ENCODE measurements at regions not wholly inside any gene's neighbourhood (a gene's known extent, or its start where the extent isn't known, plus 50 kb on each side); places are given as distances from the start of the nearest gene placed in this dataset.
A peak's percentile ranks its signal among the peaks of the same experiment; 100 is the strongest.
"Not testable (repeated sequence)": the region's sequence is repeated elsewhere in the genome, so short reads cannot be mapped to it uniquely, and the experiment has no call there.

GRCh38 chr4:127362686-127363085, 270.1 kb upstream of the INTU start:
- no peaks in the 10 kb centered on the region for H3K4me1 Mint-ChIP-seq (ENCODE audit: low read depth)
- no peak for DNase-seq

GRCh38 chr4:127364397-127364796, 268.4 kb upstream of the INTU start:
- Mint-ChIP-seq H3K9me3 (peaks cover 0 to 2% of the 10 kb centered on the region in 2 donors), H3K4me1 (ENCODE audit: low read depth) (no peaks in the 10 kb centered on the region), H3K4me3 (no peak overlapping the region), H3K27ac (no peak overlapping the region), H3K27me3 (ENCODE audit: low read depth) (no peaks in the 10 kb centered on the region), H3K36me3 (ENCODE audit: insufficient read depth in 2 of 2) (peaks cover 0 to 1% of the 10 kb centered on the region in 2 donors)
- ATAC-seq (replicated peaks in 1 of 2), result no peak
- DNase-seq, result no peak

More at GRCh38 chr4:127362686-127363085, 270.1 kb upstream of the INTU start:
- H3K27me3 Mint-ChIP-seq (ENCODE audit: low read depth), result no peaks in the 10 kb centered on the region
- H3K9me3 Mint-ChIP-seq, result peaks cover 0 to 2% of the 10 kb centered on the region in 2 donors
- H3K27ac Mint-ChIP-seq, result no peak overlapping the region
- no peak overlapping the region for H3K4me3 Mint-ChIP-seq
- no peak for ATAC-seq (replicated peaks in 1 of 2)
- H3K36me3 Mint-ChIP-seq (ENCODE audit: insufficient read depth in 2 of 2), result peaks cover 0 to 1% of the 10 kb centered on the region in 2 donors

- no peak for DNase-seq
- no peaks in the 10 kb centered on the region for H3K4me1 Mint-ChIP-seq (ENCODE audit: low read depth)
- no peaks in the 10 kb centered on the region for H3K27me3 Mint-ChIP-seq (ENCODE audit: low read depth)
- no peak for ATAC-seq (replicated peaks in 1 of 2)
- H3K4me3 Mint-ChIP-seq, result no peak overlapping the region
- H3K36me3 Mint-ChIP-seq (ENCODE audit: insufficient read depth in 2 of 2), result peaks cover 0 to 1% of the 10 kb centered on the region in 2 donors
- H3K27ac Mint-ChIP-seq, result no peak overlapping the region
- peaks cover 0 to 2% of the 10 kb centered on the region in 2 donors for H3K9me3 Mint-ChIP-seq
Measured at GRCh38 chr4:127364911-127365310, 267.8 kb upstream of the INTU start.

GRCh38 chr4:127370604-127371003, 262.2 kb upstream of the INTU start:
- no peak for ATAC-seq (replicated peaks in 1 of 2)
- Mint-ChIP-seq H3K4me3 (no peak overlapping the region), H3K36me3 (ENCODE audit: insufficient read depth in 2 of 2) (no peaks in the 10 kb centered on the region), H3K4me1 (ENCODE audit: low read depth) (no peaks in the 10 kb centered on the region), H3K27ac (no peak overlapping the region), H3K27me3 (ENCODE audit: low read depth) (no peaks in the 10 kb centered on the region), H3K9me3 (peaks cover 6% of the 10 kb centered on the region in 2 donors)
- no peak for DNase-seq

- H3K27me3 Mint-ChIP-seq (ENCODE audit: low read depth), result no peaks in the 10 kb centered on the region
- no peaks in the 10 kb centered on the region for H3K36me3 Mint-ChIP-seq (ENCODE audit: insufficient read depth in 2 of 2)
- H3K27ac Mint-ChIP-seq, result no peak overlapping the region
- ATAC-seq (replicated peaks in 1 of 2) (no peak), DNase-seq (no peak)
- peaks cover 3 to 6% of the 10 kb centered on the region in 2 donors for H3K9me3 Mint-ChIP-seq
- H3K4me1 Mint-ChIP-seq (ENCODE audit: low read depth), result no peaks in the 10 kb centered on the region
- no peak overlapping the region for H3K4me3 Mint-ChIP-seq
Measured at GRCh38 chr4:127379499-127379898, 253.3 kb upstream of the INTU start.

GRCh38 chr4:127379948-127380347, 252.8 kb upstream of the INTU start:
- H3K27ac Mint-ChIP-seq; ATAC-seq (replicated peaks in 1 of 2); H3K9me3 Mint-ChIP-seq; H3K27me3 Mint-ChIP-seq (ENCODE audit: low read depth); H3K4me1 Mint-ChIP-seq (ENCODE audit: low read depth); H3K36me3 Mint-ChIP-seq (ENCODE audit: insufficient read depth in 2 of 2); H3K4me3 Mint-ChIP-seq; DNase-seq: not testable (repeated sequence)

- ATAC-seq (replicated peaks in 1 of 2) (no peak), DNase-seq (no peak)
- H3K27me3 Mint-ChIP-seq (ENCODE audit: low read depth), result no peaks in the 10 kb centered on the region
- H3K27ac Mint-ChIP-seq, result no peak overlapping the region
- H3K9me3 Mint-ChIP-seq, result peaks cover 3 to 10% of the 10 kb centered on the region in 2 donors
- no peaks in the 10 kb centered on the region for H3K36me3 Mint-ChIP-seq (ENCODE audit: insufficient read depth in 2 of 2)
- no peaks in the 10 kb centered on the region for H3K4me1 Mint-ChIP-seq (ENCODE audit: low read depth)
- no peak overlapping the region for H3K4me3 Mint-ChIP-seq
Measured at GRCh38 chr4:127383666-127384065, 249.1 kb upstream of the INTU start.

- no peak overlapping the region for H3K4me3 Mint-ChIP-seq
- ATAC-seq (replicated peaks in 1 of 2), result no peak
Measured at GRCh38 chr4:127394516-127394915, 238.2 kb upstream of the INTU start.

GRCh38 chr4:127400276-127400675, 232.5 kb upstream of the INTU start:
- no peaks in the 10 kb centered on the region for H3K27me3 Mint-ChIP-seq (ENCODE audit: low read depth)
- H3K4me1 Mint-ChIP-seq (ENCODE audit: low read depth), result no peaks in the 10 kb centered on the region
- no peak overlapping the region for H3K4me3 Mint-ChIP-seq
- ATAC-seq (replicated peaks in 1 of 2) (no peak), DNase-seq (no peak)
- peaks cover 0 to 1% of the 10 kb centered on the region in 2 donors for H3K9me3 Mint-ChIP-seq
- H3K27ac Mint-ChIP-seq, result no peak overlapping the region
- no peaks in the 10 kb centered on the region for H3K36me3 Mint-ChIP-seq (ENCODE audit: insufficient read depth in 2 of 2)

More at GRCh38 chr4:127394516-127394915, 238.2 kb upstream of the INTU start:
- DNase-seq, result no peak
- H3K36me3 Mint-ChIP-seq (ENCODE audit: insufficient read depth in 2 of 2), result no peaks in the 10 kb centered on the region
- H3K9me3 Mint-ChIP-seq, result no peaks in the 10 kb centered on the region
- no peak overlapping the region for H3K27ac Mint-ChIP-seq
- H3K27me3 Mint-ChIP-seq (ENCODE audit: low read depth), result no peaks in the 10 kb centered on the region
- no peaks in the 10 kb centered on the region for H3K4me1 Mint-ChIP-seq (ENCODE audit: low read depth)

- DNase-seq (peak; percentile 44 to 54), ATAC-seq (replicated peaks in 1 of 2) (no peak)
- Mint-ChIP-seq H3K4me1 (ENCODE audit: low read depth) (no peaks in the 10 kb centered on the region), H3K36me3 (ENCODE audit: insufficient read depth in 2 of 2) (no peaks in the 10 kb centered on the region), H3K9me3 (peaks cover 0 to 1% of the 10 kb centered on the region in 2 donors), H3K27me3 (ENCODE audit: low read depth) (no peaks in the 10 kb centered on the region), H3K4me3 (no peak overlapping the region), H3K27ac (no peak overlapping the region)
Measured at GRCh38 chr4:127400731-127401346, 231.9 kb upstream of the INTU start.

GRCh38 chr4:127403471-127404084, 229.2 kb upstream of the INTU start:
- Mint-ChIP-seq H3K9me3 (peaks cover 3% of the 10 kb centered on the region in 2 donors), H3K4me3 (no peak overlapping the region), H3K27ac (no peak overlapping the region), H3K36me3 (ENCODE audit: insufficient read depth in 2 of 2) (peaks cover 0 to 2% of the 10 kb centered on the region in 2 donors), H3K27me3 (ENCODE audit: low read depth) (no peaks in the 10 kb centered on the region), H3K4me1 (ENCODE audit: low read depth) (no peaks in the 10 kb centered on the region)
- ATAC-seq (replicated peaks in 1 of 2) (no peak), DNase-seq (no peak)

GRCh38 chr4:127406187-127406586, 226.6 kb upstream of the INTU start:
- ATAC-seq (replicated peaks in 1 of 2), result no peak
- Mint-ChIP-seq H3K27ac (no peak overlapping the region), H3K4me1 (ENCODE audit: low read depth) (no peaks in the 10 kb centered on the region), H3K27me3 (ENCODE audit: low read depth) (no peaks in the 10 kb centered on the region), H3K9me3 (peaks cover 3 to 4% of the 10 kb centered on the region in 2 donors), H3K4me3 (no peak overlapping the region), H3K36me3 (ENCODE audit: insufficient read depth in 2 of 2) (peaks cover 0 to 2% of the 10 kb centered on the region in 2 donors)
- DNase-seq, result no peak

GRCh38 chr4:127407572-127407971, 225.2 kb upstream of the INTU start:
- DNase-seq, result not testable (repeated sequence)

GRCh38 chr4:127410201-127410600, 222.6 kb upstream of the INTU start:
- ATAC-seq (replicated peaks in 1 of 2), result no peak
- no peak overlapping the region for H3K4me3 Mint-ChIP-seq

More at GRCh38 chr4:127407572-127407971, 225.2 kb upstream of the INTU start:
- ATAC-seq (replicated peaks in 1 of 2); H3K27ac Mint-ChIP-seq; H3K36me3 Mint-ChIP-seq (ENCODE audit: insufficient read depth in 2 of 2); H3K9me3 Mint-ChIP-seq; H3K4me3 Mint-ChIP-seq; H3K4me1 Mint-ChIP-seq (ENCODE audit: low read depth); H3K27me3 Mint-ChIP-seq (ENCODE audit: low read depth): not testable (repeated sequence)

More at GRCh38 chr4:127410201-127410600, 222.6 kb upstream of the INTU start:
- no peaks in the 10 kb centered on the region for H3K4me1 Mint-ChIP-seq (ENCODE audit: low read depth)
- no peaks in the 10 kb centered on the region for H3K27me3 Mint-ChIP-seq (ENCODE audit: low read depth)
- DNase-seq, result no peak
- peaks cover 4% of the 10 kb centered on the region in 2 donors for H3K9me3 Mint-ChIP-seq
- H3K36me3 Mint-ChIP-seq (ENCODE audit: insufficient read depth in 2 of 2), result peaks cover 0 to 2% of the 10 kb centered on the region in 2 donors
- H3K27ac Mint-ChIP-seq, result no peak overlapping the region

Measured in activated T-cell treated with anti-CD3 and anti-CD28 coated beads, Interleukin-2, amount 50 U/mL, for 72 hours (primary cell).